Fibroblast of skin of abdomen (primary cell): ENCODE measurements at regions not wholly inside any gene's neighbourhood (a gene's known extent, or its start where the extent isn't known, plus 50 kb on each side); places are given as distances from the start of the nearest gene placed in this dataset.

Experiments used
- DNase-seq: peaks from one replicate; pipeline ENCODE4 v3.0.0-alpha.2; 2013

GRCh38 chr3:146832857-146833458, 227.8 kb upstream of the PLSCR5 start:
- no peak for DNase-seq

- DNase-seq, result no peak
Observed at GRCh38 chr3:146831659-146832058, 226.5 kb upstream of the PLSCR5 start.

- DNase-seq, result no peak
Observed at GRCh38 chr3:146830231-146830630, 225.1 kb upstream of the PLSCR5 start.

- no peak for DNase-seq
Observed at GRCh38 chr3:146827836-146828235, 222.7 kb upstream of the PLSCR5 start.

- DNase-seq, result no peak
Observed at GRCh38 chr3:146823622-146824021, 218.5 kb upstream of the PLSCR5 start.

- DNase-seq, result no peak
Observed at GRCh38 chr3:146818866-146819265, 213.7 kb upstream of the PLSCR5 start.

- no peak for DNase-seq
Observed at GRCh38 chr3:146818301-146818700, 213.2 kb upstream of the PLSCR5 start.

GRCh38 chr3:146817704-146818103, 212.6 kb upstream of the PLSCR5 start:
- DNase-seq, result peak; percentile 75

GRCh38 chr3:146814601-146815315, 209.6 kb upstream of the PLSCR5 start:
- DNase-seq, result peak; percentile 87

GRCh38 chr3:146813496-146813895, 208.3 kb upstream of the PLSCR5 start:
- no peak for DNase-seq

- peak; percentile 99 for DNase-seq
Observed at GRCh38 chr3:146803745-146804144, 198.6 kb upstream of the PLSCR5 start.

- DNase-seq, result no peak
Observed at GRCh38 chr3:146801492-146801891, 196.3 kb upstream of the PLSCR5 start.

- no peak for DNase-seq
Observed at GRCh38 chr3:146800484-146800883, 195.3 kb upstream of the PLSCR5 start.

- no peak for DNase-seq
Observed at GRCh38 chr3:146796078-146796477, 190.9 kb upstream of the PLSCR5 start.

GRCh38 chr3:146783446-146783845, 178.3 kb upstream of the PLSCR5 start:
- peak; percentile 41 for DNase-seq

- DNase-seq, result no peak
Observed at GRCh38 chr3:146781606-146782005, 176.5 kb upstream of the PLSCR5 start.

GRCh38 chr3:146781059-146781458, 175.9 kb upstream of the PLSCR5 start:
- DNase-seq, result no peak

GRCh38 chr3:146780251-146780650, 175.1 kb upstream of the PLSCR5 start:
- DNase-seq, result no peak

GRCh38 chr3:146777941-146778340, 172.8 kb upstream of the PLSCR5 start:
- no peak for DNase-seq

GRCh38 chr3:146772211-146772743, 167.1 kb upstream of the PLSCR5 start:
- no peak for DNase-seq

GRCh38 chr3:146770881-146771280, 165.7 kb upstream of the PLSCR5 start:
- no peak for DNase-seq

GRCh38 chr3:146770301-146770700, 165.2 kb upstream of the PLSCR5 start:
- DNase-seq, result no peak

GRCh38 chr3:146757759-146758158, 152.6 kb upstream of the PLSCR5 start:
- no peak for DNase-seq

- peak; percentile 81 for DNase-seq
Observed at GRCh38 chr3:146750196-146750595, 145.1 kb upstream of the PLSCR5 start.
